ENCODE measurements at regions not wholly inside any gene's neighbourhood (a gene's known extent, or its start where the extent isn't known, plus 50 kb on each side); places are given as distances from the start of the nearest gene placed in this dataset.

DNA sequence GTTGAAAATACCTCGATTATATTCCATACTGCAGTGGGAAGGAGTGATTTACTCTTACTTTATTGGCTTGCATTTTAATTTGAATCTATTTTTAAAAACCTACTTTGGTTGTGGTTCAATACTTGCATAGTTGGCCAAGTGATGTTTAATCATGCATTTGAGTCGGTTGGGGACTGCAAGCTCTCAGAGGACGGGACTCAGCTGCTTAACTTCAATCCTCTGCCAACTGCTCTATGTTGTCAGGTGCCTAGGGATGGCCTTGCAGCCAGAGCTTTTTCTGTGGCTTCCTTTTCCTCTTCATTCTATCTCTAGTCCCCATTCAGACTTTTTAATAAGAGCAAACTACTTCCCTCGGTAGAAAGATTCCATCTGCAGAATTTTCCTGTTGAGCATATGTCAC, 53.4 kb upstream of the KRR1 start:
- TF ChIP-seq, protein P1, sequence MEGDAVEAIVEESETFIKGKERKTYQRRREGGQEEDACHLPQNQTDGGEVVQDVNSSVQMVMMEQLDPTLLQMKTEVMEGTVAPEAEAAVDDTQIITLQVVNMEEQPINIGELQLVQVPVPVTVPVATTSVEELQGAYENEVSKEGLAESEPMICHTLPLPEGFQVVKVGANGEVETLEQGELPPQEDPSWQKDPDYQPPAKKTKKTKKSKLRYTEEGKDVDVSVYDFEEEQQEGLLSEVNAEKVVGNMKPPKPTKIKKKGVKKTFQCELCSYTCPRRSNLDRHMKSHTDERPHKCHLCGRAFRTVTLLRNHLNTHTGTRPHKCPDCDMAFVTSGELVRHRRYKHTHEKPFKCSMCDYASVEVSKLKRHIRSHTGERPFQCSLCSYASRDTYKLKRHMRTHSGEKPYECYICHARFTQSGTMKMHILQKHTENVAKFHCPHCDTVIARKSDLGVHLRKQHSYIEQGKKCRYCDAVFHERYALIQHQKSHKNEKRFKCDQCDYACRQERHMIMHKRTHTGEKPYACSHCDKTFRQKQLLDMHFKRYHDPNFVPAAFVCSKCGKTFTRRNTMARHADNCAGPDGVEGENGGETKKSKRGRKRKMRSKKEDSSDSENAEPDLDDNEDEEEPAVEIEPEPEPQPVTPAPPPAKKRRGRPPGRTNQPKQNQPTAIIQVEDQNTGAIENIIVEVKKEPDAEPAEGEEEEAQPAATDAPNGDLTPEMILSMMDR (IDR thresholded peaks at IDR 0.05), result no peak
- Histone ChIP-seq H3K36me3 (ENCODE audit: low read depth) (no peaks in the 10 kb centered on the region), H3K9me3 (no peaks in the 10 kb centered on the region), H3K4me3 (no peak overlapping the region), H3K4me1 (ENCODE audit: low read depth) (no peaks in the 10 kb centered on the region)
- intact Hi-C loops (cut with DNase I, micrococcal nuclease), result no loop called here
- no peak for ATAC-seq
- DNase-seq, result no peak

DNA sequence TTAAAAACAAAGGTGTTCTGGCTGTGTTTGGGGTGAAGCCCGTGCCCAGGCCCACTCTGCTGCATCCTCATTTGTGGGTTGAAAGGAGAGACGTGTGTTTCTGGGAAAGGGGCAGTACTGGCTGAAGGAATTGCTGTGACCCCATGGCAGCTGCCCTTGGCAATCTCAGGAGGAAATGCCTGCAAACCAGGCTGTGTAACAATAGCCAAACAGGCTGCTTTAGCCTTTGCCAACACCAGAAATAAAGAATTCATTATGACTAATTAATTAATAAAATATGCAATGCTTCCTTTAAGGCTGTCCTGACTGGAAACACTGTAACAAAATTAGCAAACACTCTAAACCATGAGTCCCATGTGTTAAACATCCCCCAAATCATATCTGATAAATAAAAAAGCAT, 53.0 kb upstream of the KRR1 start:
- H3K36me3 ChIP-seq (ENCODE audit: low read depth), result no peaks in the 10 kb centered on the region
- intact Hi-C loops (cut with DNase I, micrococcal nuclease), result no loop called here
- TF ChIP-seq, protein P1 (IDR thresholded peaks at IDR 0.05), result no peak
- no peaks in the 10 kb centered on the region for H3K9me3 ChIP-seq
- no peak for ATAC-seq
- no peak for DNase-seq
- H3K4me1 ChIP-seq (ENCODE audit: low read depth), result no peaks in the 10 kb centered on the region
- no peak overlapping the region for H3K4me3 ChIP-seq

DNA sequence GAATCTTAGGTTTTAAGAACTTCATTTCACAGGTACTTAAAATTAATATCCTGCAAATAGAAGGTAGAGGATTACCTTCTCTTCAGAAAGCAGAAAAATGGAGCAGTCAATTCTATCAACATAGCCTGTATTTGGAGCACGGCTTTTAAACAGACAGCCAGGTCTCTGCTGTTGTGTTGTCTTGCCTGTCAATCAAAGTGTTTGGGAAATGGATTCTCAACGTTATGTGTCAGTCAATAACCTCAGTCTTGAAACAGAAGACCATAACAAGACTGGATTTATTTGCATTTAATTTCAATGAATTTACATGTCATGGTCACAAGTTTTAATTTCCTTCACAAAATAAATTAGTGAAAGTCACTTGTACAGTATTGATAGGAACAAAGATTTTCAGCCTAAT, 51.9 kb upstream of the KRR1 start:
- TF ChIP-seq, protein P1 (IDR thresholded peaks at IDR 0.05), result no peak
- DNase-seq (no peak), ATAC-seq (no peak)
- Histone ChIP-seq H3K9me3 (no peaks in the 10 kb centered on the region), H3K4me3 (no peak overlapping the region), H3K4me1 (ENCODE audit: low read depth) (no peaks in the 10 kb centered on the region), H3K36me3 (ENCODE audit: low read depth) (no peaks in the 10 kb centered on the region)
- intact Hi-C loops (cut with DNase I, micrococcal nuclease), result no loop called here

DNA sequence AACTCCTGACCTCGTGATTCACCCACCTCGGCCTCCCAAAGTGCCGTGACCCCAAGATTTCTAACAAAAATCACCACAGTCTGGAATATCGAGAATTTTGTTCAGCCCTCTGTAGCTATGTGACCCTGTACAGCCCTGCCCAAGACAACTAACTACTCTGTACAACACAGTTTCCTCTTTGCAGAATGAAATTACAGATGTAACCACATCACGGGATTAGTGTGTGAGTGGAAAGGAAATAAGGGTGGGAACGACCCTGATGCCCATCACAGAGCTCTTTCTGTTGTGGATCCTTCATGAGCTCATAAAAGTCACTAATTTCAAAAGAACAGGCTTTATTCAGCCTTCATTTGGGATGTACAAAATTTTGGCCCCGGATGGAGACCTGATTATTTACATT, 50.5 kb upstream of the KRR1 start:
- DNase-seq (no peak), ATAC-seq (no peak)
- no peaks in the 10 kb centered on the region for H3K9me3 ChIP-seq
- no peaks in the 10 kb centered on the region for H3K4me1 ChIP-seq (ENCODE audit: low read depth)
- no peak overlapping the region for H3K4me3 ChIP-seq
- no peaks in the 10 kb centered on the region for H3K36me3 ChIP-seq (ENCODE audit: low read depth)
- intact Hi-C loops (cut with DNase I, micrococcal nuclease), result no loop called here
- TF ChIP-seq, protein P1 (IDR thresholded peaks at IDR 0.05), result no peak

All from mucosa of descending colon (tissue), 3 donors.